ENCODE measurements at regions not wholly inside any gene's neighbourhood (a gene's known extent, or its start where the extent isn't known, plus 50 kb on each side); places are given as distances from the start of the nearest gene placed in this dataset.

DNA sequence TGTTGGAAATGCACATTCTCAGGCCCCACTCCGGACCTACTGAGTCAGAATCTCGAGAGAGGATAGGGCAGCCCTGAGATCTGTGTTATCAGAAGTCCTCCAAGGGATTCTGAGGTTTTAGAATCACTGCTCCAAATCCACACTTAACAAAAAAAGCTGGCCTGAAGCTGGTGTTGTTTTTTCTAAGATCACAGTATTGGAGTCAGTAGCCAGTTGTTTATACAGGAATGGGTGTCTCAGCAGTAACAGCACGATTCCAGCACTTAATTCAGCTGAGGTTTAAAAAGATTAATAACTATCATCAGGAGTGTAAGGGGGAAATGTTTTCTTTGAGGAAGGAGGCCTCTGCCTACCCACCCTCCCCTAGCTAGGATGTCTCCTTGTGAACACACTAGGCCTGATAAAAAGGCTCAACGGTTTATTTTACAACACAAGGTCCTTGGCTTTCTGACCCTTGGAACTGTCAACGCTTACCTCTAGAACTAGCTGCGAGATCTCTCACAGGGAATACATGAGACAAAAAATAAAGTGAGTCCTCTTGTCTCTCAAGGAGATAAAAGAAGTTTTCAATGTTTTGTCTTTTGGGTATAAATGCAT lies 505.4 kb downstream of the CD83 start:
- no peak for DNase-seq

DNA sequence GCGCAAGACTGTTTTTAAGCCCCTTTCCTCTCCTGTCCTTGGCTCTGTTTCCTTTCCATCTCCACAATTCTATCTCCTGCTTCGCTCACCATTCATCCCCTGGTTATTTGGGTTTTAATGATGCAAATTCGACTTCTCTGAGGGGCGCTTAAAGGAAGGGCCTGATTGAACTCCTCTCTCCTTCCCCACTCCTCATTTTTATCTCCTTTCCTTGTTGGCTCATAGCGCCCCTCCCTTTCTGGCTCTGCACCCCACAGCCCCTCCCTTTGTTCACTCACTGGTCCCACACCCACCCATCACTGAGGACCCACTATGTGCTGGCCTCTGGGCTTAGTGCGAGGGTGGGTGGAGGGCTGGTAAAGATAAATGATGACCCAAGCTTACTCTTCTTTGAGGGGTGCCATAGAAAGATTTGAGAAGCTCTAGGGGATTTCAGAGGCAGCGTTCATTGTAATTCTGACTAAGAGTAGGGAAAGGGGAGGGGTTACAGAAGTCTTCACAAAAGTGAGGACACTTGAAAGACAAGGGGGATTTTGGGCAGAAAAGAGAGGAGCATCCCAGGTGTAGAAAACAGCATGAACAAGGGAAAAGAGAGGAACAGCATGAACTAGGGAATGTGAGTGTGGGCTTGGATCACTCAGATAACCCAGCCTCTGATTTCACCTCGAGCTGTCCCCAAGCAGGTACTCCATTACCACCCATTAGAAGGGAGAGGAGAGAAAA lies 507.8 kb downstream of the CD83 start:
- no peak for DNase-seq

DNA sequence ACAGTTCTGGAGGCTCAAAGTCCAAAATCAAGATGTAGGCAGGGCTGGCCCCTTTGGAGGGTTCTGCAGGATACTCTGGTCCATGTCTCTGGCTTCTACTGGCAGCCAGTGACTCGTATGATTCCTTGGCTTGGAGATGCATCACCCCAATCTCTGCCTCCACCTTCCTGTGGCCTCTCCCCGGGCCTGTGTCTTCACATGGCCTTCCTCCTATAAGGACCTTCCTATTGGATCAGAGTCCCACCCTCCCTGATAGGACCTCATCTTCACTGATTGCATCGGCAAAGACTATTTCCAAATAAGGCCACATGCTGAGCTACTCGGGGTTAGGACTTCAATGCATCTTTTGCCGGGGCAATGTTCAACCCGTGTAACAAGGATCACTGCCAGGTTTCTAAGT lies 509.0 kb downstream of the CD83 start:
- DNase-seq = no peak

DNA sequence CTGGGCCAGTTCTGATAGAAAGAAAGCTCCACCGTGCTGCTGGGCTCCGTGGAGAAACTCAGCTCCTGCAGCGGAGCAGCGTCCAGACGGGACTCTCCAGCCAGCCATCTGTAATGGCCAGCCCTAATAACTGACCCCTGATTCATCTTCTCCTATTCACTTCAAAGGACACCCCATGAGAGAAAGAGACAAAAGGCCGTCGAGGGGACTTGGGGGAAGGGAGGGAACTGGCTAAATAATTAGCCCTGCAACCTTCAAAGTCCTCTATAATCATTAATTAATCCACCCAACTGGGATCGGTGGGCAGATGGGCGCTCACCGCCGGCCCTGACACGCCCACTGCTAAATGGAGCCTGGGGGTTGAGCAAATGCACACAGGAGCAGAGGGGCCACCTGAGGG lies 512.4 kb downstream of the CD83 start:
- DNase-seq = no peak

DNA sequence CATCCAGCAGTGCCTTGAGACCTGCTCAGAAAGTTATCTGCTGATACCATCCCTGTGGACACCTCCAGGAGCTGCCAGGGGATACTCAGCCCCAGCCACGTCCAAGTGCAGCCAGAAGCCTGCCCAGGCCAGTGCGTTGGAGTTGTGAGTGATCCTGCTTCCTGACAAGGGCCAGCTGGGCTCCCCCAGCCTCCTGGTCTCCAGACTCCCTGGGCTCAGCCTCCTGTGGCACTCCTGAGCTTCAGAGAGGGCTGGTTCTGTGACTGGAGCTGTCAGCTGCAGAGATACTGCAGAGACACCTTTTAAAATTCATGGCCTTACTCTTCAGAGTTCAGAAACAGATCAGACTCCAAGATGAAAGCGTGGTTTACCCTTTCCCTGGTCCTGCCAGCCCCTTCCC lies 515.9 kb downstream of the CD83 start:
- no peak for DNase-seq

DNA sequence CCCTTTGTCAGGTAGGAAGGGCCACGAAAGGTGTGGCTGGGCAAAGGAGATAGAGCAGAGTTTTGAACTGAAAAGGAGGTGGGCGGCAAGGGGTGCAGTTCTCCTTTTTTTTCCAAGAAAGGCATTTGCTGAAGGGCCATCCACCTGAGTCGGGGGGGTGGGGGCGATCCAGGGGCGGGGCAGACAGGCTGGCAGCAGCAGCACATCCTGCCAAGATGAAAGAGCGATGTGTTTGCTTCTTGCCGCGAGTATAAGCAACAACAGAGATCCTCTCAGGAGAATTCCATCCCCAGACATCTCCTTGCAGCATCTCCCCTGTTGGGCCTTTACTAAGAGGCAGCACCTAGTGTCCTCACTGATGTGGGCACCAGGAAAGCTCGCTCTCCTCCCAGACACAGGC lies 516.5 kb downstream of the CD83 start:
- no peak for DNase-seq

DNA sequence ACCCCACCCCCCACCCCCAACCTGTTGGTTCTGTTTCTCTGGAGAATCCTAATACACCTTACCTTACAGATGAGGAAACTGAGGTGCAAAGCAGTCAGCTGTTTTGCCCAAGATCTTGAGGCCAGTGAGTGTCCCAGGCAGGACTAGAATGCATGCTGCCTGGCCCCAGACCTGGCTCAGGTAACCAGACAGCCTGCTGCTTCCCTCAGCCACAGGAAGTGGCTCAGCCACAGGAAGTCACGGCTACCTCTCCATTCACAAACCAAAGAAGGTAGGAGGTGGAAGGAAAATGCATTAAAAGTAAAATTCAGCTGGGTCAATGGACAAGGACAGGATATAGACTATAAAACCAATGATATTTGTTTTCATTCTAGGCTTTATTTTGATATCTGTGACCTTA lies 517.6 kb downstream of the CD83 start:
- DNase-seq = no peak

DNA sequence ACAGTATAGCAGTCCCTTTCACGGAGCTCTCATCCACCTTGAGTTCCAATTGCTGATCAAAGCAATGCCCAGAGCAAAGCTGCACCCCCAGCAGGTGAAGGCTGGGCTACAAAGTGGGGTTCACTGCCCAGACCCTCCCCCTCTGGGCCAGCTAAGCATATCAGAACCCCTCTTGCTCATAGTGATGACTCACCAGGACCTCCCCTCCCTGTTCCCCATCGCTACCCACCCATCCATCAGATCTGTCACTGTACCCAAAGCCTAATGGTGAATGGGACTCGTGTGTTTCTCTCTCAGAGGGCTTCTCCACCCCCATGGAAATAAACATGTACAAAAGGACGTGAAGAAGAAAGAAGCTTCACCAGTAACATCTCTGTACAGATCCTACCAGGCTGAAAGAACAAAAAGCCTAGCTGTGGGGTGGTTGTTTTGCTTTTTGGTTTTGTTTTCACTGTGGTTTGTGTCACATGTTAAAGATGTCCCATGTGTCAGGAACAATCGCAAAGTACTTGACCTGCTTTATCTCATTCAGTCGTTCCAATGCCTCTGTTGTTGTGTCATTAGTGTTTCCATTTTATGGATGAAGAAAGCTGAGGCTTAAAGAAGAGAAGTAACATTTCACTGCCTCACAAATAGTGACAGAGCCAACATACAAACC lies 518.5 kb downstream of the CD83 start:
- DNase-seq = no peak

DNA sequence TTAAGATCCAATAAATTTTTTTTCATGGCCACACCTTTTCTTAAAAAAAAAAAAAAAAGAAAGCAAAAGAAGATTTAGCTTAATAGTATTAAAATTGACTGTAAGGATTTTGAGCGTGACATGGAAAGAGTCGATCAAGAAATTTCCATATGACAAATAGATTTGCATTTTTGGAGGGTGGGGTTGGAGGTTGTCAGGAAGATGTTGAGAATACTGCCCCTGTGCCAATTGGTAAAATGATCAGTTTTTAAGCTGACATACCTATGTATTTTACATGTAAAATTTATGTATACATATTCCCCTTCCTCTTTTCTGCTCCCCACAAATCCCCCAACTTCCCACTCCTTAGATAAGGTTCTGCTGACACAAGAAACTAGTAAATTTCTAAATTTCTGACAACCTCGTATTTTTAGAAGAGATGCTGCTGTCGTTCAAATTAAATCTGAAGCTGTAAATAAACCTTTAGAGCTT lies 520.9 kb downstream of the CD83 start:
- DNase-seq = no peak

DNA sequence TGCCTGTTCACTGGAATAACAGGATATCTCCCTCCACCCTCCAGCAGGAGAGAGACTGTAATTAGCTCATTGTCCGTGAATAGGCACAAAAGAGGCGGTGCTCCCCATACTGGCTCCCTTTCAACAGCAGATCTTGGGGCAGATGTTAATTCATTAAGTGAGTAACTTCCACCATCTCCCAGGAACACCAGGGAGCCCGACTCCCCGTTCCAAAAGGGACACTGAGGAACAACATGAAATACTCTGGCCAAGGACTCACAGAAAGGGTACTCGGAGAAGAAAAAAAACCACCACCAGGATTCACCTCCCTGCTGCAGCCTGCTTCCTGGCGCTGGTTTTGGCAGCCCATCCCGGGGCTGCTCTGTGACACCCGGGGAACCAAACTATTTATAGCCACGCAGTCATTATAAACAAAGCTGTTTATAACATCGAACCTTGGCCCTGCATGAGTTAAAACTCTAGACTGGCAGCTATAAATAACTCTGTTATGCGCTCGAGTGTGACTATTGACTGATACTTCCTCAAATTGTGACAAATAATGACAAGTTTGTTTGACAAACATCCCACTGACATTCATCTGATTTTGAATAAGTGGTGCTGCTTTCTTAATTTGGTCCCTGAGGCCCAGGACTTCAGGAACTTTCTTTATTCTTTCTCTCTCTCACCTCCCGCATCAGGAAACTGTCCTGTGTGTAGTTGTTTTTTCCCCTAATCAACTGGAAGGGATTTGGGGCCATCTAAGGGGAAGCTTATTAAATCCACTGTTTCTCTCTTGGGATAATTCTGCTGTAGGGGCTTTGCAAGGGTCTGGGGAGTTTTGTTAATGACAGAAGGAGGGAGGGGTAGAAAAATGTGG lies 521.6 kb downstream of the CD83 start:
- DNase-seq = no peak

DNA sequence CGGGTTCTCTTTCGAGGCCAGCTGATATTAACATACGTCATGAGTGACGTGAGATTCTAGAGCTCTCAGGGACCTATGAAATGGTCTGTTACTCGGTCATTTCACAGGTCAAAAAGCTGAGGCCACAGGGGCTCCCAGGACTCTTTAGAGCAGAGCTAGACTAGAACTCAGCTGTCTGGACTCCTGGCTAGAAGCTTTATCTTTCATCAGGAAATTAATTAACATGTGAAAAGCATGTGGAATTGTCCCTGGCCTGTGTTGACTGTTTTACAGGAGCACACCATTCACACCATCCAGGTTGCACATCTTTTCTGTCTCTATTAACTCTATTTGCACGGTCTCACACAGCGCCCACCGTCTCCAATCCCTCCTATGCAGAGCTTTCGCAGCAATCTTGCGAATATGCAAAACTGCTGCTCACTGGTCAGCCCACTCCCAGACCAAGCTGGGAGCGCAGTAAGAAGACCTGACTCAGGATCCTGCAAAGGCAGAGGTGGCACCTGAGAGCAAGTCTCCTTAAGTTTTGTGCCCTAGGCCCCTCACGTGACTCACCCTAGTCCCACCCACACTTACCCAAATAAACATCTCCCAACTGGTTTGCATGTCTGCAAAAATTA lies 522.5 kb downstream of the CD83 start:
- DNase-seq = no peak

DNA sequence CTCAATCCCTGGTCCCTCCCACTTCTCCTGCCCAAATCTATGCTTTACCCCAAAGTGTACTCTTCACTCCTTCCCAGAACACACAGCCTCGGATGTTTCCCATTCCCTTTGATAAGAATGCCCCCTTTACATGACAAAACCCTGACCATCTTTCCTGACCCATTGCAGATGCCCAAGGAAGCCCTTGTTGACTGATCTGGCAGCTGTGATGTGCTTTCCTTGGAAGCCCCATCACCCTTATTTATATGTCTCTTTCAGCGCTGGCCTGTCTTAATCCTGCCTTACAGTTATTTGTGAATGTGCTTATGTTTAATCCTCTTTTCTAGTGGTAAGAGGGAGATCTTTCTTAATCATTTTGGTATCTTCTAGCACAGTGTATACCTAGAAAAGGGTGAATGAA lies 523.1 kb downstream of the CD83 start:
- no peak for DNase-seq

DNA sequence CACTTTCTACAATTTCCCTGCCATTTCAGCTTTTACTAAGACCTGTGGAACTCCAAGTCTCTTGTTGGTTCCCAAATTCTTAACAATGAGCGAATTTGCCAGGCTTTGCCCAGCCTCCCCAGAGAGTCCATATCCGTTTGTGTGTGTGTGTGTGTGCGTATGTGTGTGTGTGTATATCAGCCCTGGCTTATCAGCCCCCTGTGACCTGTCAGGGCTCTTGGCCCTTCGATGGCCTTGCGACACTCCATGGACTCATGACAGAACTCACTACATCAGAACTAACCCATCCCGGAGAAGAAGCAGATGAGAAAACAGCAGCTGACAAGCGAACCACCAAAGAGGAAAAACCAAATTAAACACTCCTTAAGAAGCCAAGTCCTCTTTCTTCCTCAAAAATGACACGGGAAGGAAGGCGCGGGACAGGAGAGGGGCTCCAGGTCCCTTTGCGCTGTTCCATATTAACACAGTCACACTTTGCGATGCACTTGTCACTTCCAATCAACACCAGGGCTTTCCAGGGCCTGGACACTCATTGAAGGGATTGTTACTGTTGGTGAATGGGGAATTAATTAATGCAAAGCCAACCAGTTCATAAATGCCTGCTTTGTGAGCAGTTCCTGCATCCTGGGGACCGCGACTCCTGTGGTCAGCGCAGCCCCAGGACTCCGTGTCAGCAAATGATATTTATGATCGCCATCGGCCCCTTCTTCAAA lies 524.0 kb downstream of the CD83 start:
- no peak for DNase-seq

DNA sequence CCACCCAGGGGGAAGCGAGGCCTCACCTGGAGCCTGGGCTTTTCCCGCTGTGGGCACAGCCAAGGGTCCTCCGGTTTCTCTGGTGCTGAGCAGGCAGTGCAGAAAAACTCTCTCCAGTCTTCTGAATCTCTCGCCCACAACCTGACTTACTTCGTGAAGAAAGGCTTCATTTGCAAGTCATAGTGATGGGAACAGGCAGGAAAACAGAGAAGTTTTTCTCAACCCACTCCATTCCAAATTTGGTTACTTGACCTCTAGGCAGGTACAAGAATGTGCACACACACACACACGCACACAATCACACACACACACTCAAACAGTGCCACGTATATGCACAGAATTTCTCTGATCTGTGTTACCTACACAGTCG lies 524.5 kb downstream of the CD83 start:
- no peak for DNase-seq

DNA sequence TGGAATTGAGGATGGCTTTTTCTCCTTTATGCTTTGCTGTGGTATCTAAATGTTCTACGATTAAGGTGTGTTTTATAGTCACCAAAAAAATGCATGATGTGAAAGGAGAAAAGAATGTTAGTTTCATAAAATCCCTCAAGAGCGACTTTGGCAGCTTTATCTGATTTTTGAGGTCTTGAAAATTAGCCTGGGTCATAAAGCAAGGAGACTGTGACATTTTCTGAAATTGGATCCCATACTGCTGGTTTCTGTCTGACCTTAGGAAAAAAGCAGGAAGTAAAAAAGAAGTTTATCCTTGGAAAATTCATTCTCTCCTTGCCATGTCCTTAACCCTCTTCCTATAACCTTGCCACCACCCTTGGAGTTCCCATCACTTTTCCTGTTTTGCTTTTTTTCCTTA lies 525.3 kb downstream of the CD83 start:
- no peak for DNase-seq

DNA sequence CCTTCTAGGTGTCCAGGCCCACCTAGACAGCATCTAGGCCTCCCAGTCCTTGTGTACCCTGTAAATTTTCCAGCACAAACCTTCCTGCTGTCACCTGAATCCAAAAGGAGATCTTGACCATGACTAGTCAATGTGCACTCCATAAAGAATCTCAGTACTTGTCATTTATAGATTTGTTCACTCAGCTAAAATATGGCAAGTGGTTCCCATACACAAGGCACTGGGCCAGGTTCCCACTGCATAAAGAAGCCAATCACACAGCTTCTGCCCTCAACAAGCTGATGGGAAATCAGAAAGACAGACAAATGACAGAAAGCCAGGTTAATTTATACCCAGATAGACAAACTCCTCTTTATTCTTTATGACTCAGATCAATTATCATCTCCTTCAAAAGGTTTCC lies 526.8 kb downstream of the CD83 start:
- no peak for DNase-seq

DNA sequence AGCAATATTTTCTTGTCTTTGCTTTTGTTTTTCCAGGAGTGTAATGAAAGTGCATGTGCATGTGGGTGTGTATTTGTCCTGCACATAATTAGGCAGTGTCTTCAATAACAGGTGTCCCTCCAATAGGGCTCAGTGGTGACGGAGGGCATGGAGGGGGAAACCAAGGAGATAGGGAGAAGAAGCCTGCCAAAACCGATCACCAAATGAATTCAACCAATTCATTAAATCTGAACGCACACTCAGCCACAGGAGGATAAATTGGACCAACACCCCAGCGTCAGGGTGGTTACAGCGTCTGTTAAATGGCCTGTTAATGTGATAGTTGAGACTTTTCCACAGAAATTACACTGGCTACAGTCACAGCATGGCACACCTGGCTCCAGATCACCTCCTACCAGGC lies 527.6 kb downstream of the CD83 start:
- DNase-seq = no peak

DNA sequence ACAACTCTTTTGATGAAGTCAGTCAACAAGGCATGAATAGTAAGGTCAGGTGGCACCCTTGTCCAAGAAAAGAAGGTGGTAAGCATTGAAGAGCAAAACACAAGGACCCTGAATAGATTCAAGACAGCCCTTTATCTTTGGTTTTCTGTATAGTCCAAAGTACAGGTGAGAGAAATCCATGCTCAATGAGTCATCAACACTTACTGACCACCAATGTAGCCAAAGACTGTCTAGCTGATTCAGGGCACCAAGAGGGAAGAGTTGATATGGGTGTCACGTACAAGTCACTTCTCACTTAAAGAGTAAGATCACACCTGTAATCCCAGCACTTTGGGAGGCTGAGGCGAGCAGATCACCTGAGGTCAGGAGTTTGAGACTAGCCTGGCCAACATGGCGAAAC lies 528.3 kb downstream of the CD83 start:
- DNase-seq = no peak

DNA sequence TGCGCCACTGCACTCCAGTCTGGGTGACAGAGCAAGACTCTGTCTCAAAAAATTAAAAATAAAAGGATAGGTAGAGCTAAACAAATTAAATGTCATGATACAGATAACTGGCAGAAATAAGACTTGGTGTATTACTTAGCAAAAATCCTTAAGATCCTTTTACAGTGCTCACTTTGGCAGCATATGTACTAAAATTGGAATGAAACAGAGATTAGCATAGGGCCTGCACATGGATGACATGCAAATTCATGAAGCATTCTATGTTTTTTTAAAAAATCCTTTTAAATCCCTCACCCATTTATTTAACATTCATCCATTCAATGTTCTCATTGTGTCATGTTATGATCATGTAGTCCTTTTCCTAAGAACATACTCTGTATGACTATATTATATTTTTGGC lies 528.8 kb downstream of the CD83 start:
- DNase-seq = no peak

DNA sequence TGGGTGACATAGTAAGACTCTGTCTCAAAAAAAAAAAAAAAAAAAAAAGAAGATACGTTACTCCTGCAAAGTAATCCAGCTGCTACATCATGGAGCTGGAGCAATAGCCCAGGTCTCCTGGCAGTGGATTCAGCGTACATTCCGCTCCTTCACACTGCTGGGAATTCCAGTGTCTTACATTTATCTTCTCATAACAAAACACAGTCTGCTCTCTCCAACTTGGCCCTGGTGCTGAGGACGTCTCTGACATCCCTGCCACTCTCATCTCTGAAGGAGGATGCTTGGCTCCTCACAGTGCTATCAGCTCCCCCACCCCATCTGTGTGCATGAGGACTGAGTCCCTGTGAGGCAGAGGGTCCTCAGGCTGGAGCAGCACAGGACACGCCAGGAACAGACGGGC lies 529.8 kb downstream of the CD83 start:
- no peak for DNase-seq

DNA sequence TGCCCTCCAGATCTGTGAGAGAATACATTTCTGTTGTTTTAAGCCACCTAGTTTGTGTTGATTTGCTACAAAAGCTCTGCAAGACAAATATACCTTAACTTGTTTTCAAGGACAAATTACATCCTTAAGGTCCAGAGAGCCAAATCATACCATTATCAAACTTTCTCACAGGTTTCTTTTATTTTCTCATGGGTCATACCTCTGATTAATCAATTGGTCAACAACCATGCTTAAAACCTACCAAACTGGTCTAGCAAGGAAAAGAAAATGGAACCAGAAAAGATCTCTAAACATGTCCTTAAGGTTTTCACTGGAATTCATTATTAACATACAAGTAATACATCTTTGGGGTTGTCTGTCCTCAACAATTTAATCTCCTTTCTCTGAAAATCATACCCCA lies 535.0 kb downstream of the CD83 start:
- DNase-seq = no peak

Data from NCI-H187 (cell line).